ENCODE measurements at regions not wholly inside any gene's neighbourhood (a gene's known extent, or its start where the extent isn't known, plus 50 kb on each side); places are given as distances from the start of the nearest gene placed in this dataset.

- no peak overlapping the region for H3K9ac ChIP-seq
Measured at GRCh38 chr5:68099327-68099726, 116.2 kb upstream of the PIK3R1 start.

GRCh38 chr5:68093455-68094159 is 121.9 kb upstream of the PIK3R1 start:
- Histone ChIP-seq H3K36me3 (no peaks in the 10 kb centered on the region), H3K4me2 (no peak overlapping the region), H3K9me3 (replicated peaks in 1 of 11) (peaks cover 0 to 8% (median 5%) of the 10 kb centered on the region in 11 experiments; a peak in 8 of 22 replicates), H4K20me1 (no peaks in the 10 kb centered on the region), H3K27ac (no peak overlapping the region), H3K4me3 (no peak overlapping the region), H3K9ac (no peak overlapping the region), H3K4me1 (no peaks in the 10 kb centered on the region), H3K27me3 (no peaks in the 10 kb centered on the region)
- no peak for TF ChIP-seq Cebpa-rat (IDR thresholded peaks at IDR 0.05)

More at GRCh38 chr5:68099327-68099726, 116.2 kb upstream of the PIK3R1 start:
- H3K4me3 ChIP-seq = no peak overlapping the region
- no peaks in the 10 kb centered on the region for H3K27me3 ChIP-seq
- H3K9me3 ChIP-seq (replicated peaks in 1 of 11) = peaks cover 0 to 27% (median 5%) of the 10 kb centered on the region in 11 experiments; a peak in 11 of 22 replicates
- no peaks in the 10 kb centered on the region for H4K20me1 ChIP-seq
- H3K27ac ChIP-seq = no peak overlapping the region
- no peak overlapping the region for H3K4me2 ChIP-seq
- no peak for TF ChIP-seq Cebpa-rat (IDR thresholded peaks at IDR 0.05)
- H3K4me1 ChIP-seq = no peaks in the 10 kb centered on the region
- H3K36me3 ChIP-seq = no peaks in the 10 kb centered on the region

- H3K27me3 ChIP-seq = no peaks in the 10 kb centered on the region
- H3K36me3 ChIP-seq = no peaks in the 10 kb centered on the region
- H3K27ac ChIP-seq = no peak overlapping the region
- no peaks in the 10 kb centered on the region for H3K4me1 ChIP-seq
- no peaks in the 10 kb centered on the region for H4K20me1 ChIP-seq
- H3K4me2 ChIP-seq = no peak overlapping the region
- TF ChIP-seq Cebpa-rat (IDR thresholded peaks at IDR 0.05) = no peak
- H3K9me3 ChIP-seq (replicated peaks in 1 of 11) = no peaks in the 10 kb centered on the region
- no peak overlapping the region for H3K4me3 ChIP-seq
- no peak overlapping the region for H3K9ac ChIP-seq
Measured at GRCh38 chr5:68088302-68088701, 127.3 kb upstream of the PIK3R1 start.

- no peaks in the 10 kb centered on the region for H3K9me3 ChIP-seq (replicated peaks in 1 of 11)
- H3K4me2 ChIP-seq = no peak overlapping the region
- no peak overlapping the region for H3K9ac ChIP-seq
- H4K20me1 ChIP-seq = no peaks in the 10 kb centered on the region
- no peak for TF ChIP-seq Cebpa-rat (IDR thresholded peaks at IDR 0.05)
- no peaks in the 10 kb centered on the region for H3K4me1 ChIP-seq
- no peaks in the 10 kb centered on the region for H3K27me3 ChIP-seq
- H3K27ac ChIP-seq = no peak overlapping the region
- no peak overlapping the region for H3K4me3 ChIP-seq
- H3K36me3 ChIP-seq = no peaks in the 10 kb centered on the region
Measured at GRCh38 chr5:68087866-68088265, 127.7 kb upstream of the PIK3R1 start.

GRCh38 chr5:68086857-68087256 is 128.7 kb upstream of the PIK3R1 start:
- no peak for TF ChIP-seq Cebpa-rat (IDR thresholded peaks at IDR 0.05)
- Histone ChIP-seq H3K27me3 (no peaks in the 10 kb centered on the region), H3K27ac (no peak overlapping the region), H4K20me1 (no peaks in the 10 kb centered on the region), H3K4me2 (no peak overlapping the region), H3K9ac (no peak overlapping the region), H3K9me3 (replicated peaks in 1 of 11) (no peaks in the 10 kb centered on the region), H3K4me3 (no peak overlapping the region), H3K4me1 (no peaks in the 10 kb centered on the region), H3K36me3 (no peaks in the 10 kb centered on the region)

- no peak overlapping the region for H3K4me2 ChIP-seq
Measured at GRCh38 chr5:68086439-68086838, 129.1 kb upstream of the PIK3R1 start.

GRCh38 chr5:68084396-68084795 is 131.2 kb upstream of the PIK3R1 start:
- H3K4me1 ChIP-seq = no peaks in the 10 kb centered on the region

More at GRCh38 chr5:68086439-68086838, 129.1 kb upstream of the PIK3R1 start:
- Histone ChIP-seq H3K27ac (no peak overlapping the region), H3K36me3 (no peaks in the 10 kb centered on the region), H3K4me1 (no peaks in the 10 kb centered on the region), H3K4me3 (no peak overlapping the region), H3K9ac (no peak overlapping the region), H4K20me1 (no peaks in the 10 kb centered on the region), H3K27me3 (no peaks in the 10 kb centered on the region), H3K9me3 (replicated peaks in 1 of 11) (no peaks in the 10 kb centered on the region)
- no peak for TF ChIP-seq Cebpa-rat (IDR thresholded peaks at IDR 0.05)

GRCh38 chr5:68080282-68081050 is 135.1 kb upstream of the PIK3R1 start:
- Histone ChIP-seq H3K36me3 (no peaks in the 10 kb centered on the region), H3K9me3 (replicated peaks in 1 of 11) (no peaks in the 10 kb centered on the region), H3K4me3 (no peak overlapping the region), H3K27ac (no peak overlapping the region), H3K9ac (no peak overlapping the region), H4K20me1 (no peaks in the 10 kb centered on the region), H3K4me2 (no peak overlapping the region), H3K4me1 (no peaks in the 10 kb centered on the region), H3K27me3 (no peaks in the 10 kb centered on the region)
- peak in 2 of 11 experiments; percentile 6 to 53; a peak in 1 of 22 replicates for TF ChIP-seq Cebpa-rat (IDR thresholded peaks at IDR 0.05)

More at GRCh38 chr5:68084396-68084795, 131.2 kb upstream of the PIK3R1 start:
- Histone ChIP-seq H3K36me3 (no peaks in the 10 kb centered on the region), H3K9ac (no peak overlapping the region), H4K20me1 (no peaks in the 10 kb centered on the region), H3K4me2 (no peak overlapping the region), H3K27ac (no peak overlapping the region), H3K4me3 (no peak overlapping the region), H3K9me3 (replicated peaks in 1 of 11) (no peaks in the 10 kb centered on the region), H3K27me3 (no peaks in the 10 kb centered on the region)
- no peak for TF ChIP-seq Cebpa-rat (IDR thresholded peaks at IDR 0.05)

- Histone ChIP-seq H3K4me1 (no peaks in the 10 kb centered on the region), H3K27ac (no peak overlapping the region), H3K4me3 (no peak overlapping the region), H3K9ac (no peak overlapping the region), H4K20me1 (no peaks in the 10 kb centered on the region), H3K9me3 (replicated peaks in 1 of 11) (no peaks in the 10 kb centered on the region), H3K4me2 (no peak overlapping the region), H3K27me3 (no peaks in the 10 kb centered on the region), H3K36me3 (no peaks in the 10 kb centered on the region)
- TF ChIP-seq Cebpa-rat (IDR thresholded peaks at IDR 0.05) = no peak
Measured at GRCh38 chr5:68077349-68077894, 138.1 kb upstream of the PIK3R1 start.

All from BLaER1 treated with 17β-estradiol and CSF1 and Interleukin-3, amounts not matched to agents 10 nM and 100 nM (cell line).